Gastrocnemius medialis (tissue), 4 donors: ENCODE measurements at regions not wholly inside any gene's neighbourhood (a gene's known extent, or its start where the extent isn't known, plus 50 kb on each side); places are given as distances from the start of the nearest gene placed in this dataset.

Source experiments
- POLR2A ChIP-seq, 2 donors: fragments of 450-650 bp; IDR thresholded peaks; one replicate each; pipeline ENCODE4 v1.6.1; 2017; ENCODE audit warnings: antibody characterized with exemption in 2 of 2, mild to moderate bottlenecking in 2 of 2, moderate library complexity in 2 of 2
- TF ChIP-seq, protein P1 (sequence below), 5 experiments: fragments of 450-650 bp in 3 of 5; fragments of 200-600 bp in 2 of 5; sonication (generic) in 2 of 5; IDR thresholded peaks in 4 of 5; conservative IDR thresholded peaks in 1 of 5; 1 replicate in 4 of 5; 2 replicates in 1 of 5; pipeline ENCODE4 v1.5.1; 2016 to 2019; ENCODE audit warnings: antibody characterized with exemption in 5 of 5, mild to moderate bottlenecking in 3 of 5, moderate library complexity in 3 of 5

DNA sequence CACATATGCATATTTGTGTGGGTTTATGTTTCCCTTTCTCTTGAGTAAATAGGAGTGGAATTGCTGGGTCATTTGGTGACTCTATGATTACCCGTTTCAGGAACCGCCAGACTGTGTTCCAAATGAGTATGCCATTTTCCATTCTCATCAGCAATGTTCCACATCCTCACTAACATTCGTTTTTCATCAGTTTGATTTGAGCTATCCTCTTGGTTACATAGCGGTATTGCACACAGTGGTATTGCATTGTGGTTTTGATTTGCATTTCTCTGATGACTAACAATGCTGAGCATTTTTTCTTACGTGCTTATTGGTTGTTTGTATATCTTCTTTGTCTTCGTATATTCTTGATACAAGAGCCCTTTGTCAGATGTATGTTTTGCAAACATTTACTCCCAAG lies 218.0 kb upstream of the AMOT start:
- no peak for TF ChIP-seq POLR2A (IDR thresholded peaks at IDR 0.05)
- TF ChIP-seq, protein P1, sequence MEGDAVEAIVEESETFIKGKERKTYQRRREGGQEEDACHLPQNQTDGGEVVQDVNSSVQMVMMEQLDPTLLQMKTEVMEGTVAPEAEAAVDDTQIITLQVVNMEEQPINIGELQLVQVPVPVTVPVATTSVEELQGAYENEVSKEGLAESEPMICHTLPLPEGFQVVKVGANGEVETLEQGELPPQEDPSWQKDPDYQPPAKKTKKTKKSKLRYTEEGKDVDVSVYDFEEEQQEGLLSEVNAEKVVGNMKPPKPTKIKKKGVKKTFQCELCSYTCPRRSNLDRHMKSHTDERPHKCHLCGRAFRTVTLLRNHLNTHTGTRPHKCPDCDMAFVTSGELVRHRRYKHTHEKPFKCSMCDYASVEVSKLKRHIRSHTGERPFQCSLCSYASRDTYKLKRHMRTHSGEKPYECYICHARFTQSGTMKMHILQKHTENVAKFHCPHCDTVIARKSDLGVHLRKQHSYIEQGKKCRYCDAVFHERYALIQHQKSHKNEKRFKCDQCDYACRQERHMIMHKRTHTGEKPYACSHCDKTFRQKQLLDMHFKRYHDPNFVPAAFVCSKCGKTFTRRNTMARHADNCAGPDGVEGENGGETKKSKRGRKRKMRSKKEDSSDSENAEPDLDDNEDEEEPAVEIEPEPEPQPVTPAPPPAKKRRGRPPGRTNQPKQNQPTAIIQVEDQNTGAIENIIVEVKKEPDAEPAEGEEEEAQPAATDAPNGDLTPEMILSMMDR (IDR thresholded peaks at IDR 0.05 in 4 of 5, conservative IDR thresholded peaks at IDR 0.05 in 1 of 5): no peak
